Neural cell (in vitro differentiated cells): ENCODE measurements at regions not wholly inside any gene's neighbourhood (a gene's known extent, or its start where the extent isn't known, plus 50 kb on each side); places are given as distances from the start of the nearest gene placed in this dataset.

ENCODE experiments used
- EP300 ChIP-seq: fragments of 450-650 bp; conservative IDR thresholded peaks from 2 replicates; pipeline ENCODE4 v1.6.1; 2014; ENCODE audit warnings: antibody characterized with exemption, mild to moderate bottlenecking, moderate library complexity; ENCODE audit not compliant: poor library complexity, severe bottlenecking
- TF ChIP-seq, protein P1 (sequence below): fragments of 450-650 bp; IDR thresholded peaks from 2 replicates; pipeline ENCODE4 v1.5.1; 2014; ENCODE audit warnings: antibody characterized with exemption, mild to moderate bottlenecking, moderate library complexity; ENCODE audit not compliant: poor library complexity, severe bottlenecking

DNA sequence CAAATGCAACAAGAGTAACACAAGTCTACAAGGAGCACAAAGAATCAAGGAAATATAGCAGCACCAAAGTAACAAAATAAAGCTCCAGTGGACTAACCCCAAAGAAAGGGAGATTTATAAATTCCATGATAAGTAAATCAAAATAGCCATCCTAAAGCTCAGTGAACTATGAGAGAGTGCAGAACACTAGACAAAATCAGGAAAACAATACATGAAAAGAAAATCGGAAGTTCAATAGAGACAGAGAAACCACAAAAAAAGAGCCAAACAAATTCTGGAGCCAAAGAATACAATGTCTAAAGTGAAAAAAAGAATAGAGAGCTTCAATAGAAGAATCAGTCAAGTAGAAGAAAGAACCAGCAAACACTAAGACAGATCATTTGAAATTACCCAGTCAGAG, 247.3 kb upstream of the TENT5A start:
- TF ChIP-seq, protein P1, sequence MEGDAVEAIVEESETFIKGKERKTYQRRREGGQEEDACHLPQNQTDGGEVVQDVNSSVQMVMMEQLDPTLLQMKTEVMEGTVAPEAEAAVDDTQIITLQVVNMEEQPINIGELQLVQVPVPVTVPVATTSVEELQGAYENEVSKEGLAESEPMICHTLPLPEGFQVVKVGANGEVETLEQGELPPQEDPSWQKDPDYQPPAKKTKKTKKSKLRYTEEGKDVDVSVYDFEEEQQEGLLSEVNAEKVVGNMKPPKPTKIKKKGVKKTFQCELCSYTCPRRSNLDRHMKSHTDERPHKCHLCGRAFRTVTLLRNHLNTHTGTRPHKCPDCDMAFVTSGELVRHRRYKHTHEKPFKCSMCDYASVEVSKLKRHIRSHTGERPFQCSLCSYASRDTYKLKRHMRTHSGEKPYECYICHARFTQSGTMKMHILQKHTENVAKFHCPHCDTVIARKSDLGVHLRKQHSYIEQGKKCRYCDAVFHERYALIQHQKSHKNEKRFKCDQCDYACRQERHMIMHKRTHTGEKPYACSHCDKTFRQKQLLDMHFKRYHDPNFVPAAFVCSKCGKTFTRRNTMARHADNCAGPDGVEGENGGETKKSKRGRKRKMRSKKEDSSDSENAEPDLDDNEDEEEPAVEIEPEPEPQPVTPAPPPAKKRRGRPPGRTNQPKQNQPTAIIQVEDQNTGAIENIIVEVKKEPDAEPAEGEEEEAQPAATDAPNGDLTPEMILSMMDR = no peak
- TF ChIP-seq EP300 = no peak
